ENCODE measurements at regions not wholly inside any gene's neighbourhood (a gene's known extent, or its start where the extent isn't known, plus 50 kb on each side); places are given as distances from the start of the nearest gene placed in this dataset.

- H2BK5ac ChIP-seq (ENCODE audit: low read depth, low read length, poor library complexity, severe bottlenecking): no peak overlapping the region
- no peak overlapping the region for H3K23ac ChIP-seq (ENCODE audit: low read length in 2 of 2)
- H2BK120ac ChIP-seq (ENCODE audit: low read depth, low read length): no peak overlapping the region
- H3K36me3 ChIP-seq (ENCODE audit: control insufficient read depth in 1 of 2, insufficient read depth in 2 of 2, low read depth in 1 of 2, low read length in 2 of 2): no peaks in the 10 kb centered on the region
- DNase-seq: no peak
- no peak overlapping the region for H3K4me3 ChIP-seq (ENCODE audit: insufficient read depth in 1 of 2, low read depth in 1 of 2, low read length in 2 of 2)
- no peaks in the 10 kb centered on the region for H3K27me3 ChIP-seq (ENCODE audit: control insufficient read depth in 1 of 2, insufficient read depth in 1 of 2, low read length in 2 of 2)
- 77% methylated on average over 5 of the region's 5 CpGs for WGBS
- H3K79me1 ChIP-seq (replicated peaks; ENCODE audit: low read length, poor library complexity, severe bottlenecking): no peaks in the 10 kb centered on the region
- H3K14ac ChIP-seq (ENCODE audit: low read length in 2 of 2): no peak overlapping the region
- H2BK15ac ChIP-seq (ENCODE audit: low read depth, poor library complexity, severe bottlenecking): no peak overlapping the region
- H3K9ac ChIP-seq (ENCODE audit: low read length): no peak overlapping the region
- H3K27ac ChIP-seq (ENCODE audit: low read length, poor library complexity, severe bottlenecking): no peak overlapping the region
- H3K4me2 ChIP-seq (ENCODE audit: low read length, poor library complexity, severe bottlenecking): no peak overlapping the region
- no peak overlapping the region for H3K4ac ChIP-seq (ENCODE audit: low read depth in 1 of 2, low read length in 2 of 2)
- H2BK12ac ChIP-seq (ENCODE audit: low read length in 2 of 2): no peak overlapping the region
- no peak overlapping the region for H3K18ac ChIP-seq (ENCODE audit: low read depth in 1 of 2, low read length in 2 of 2)
- H2AFZ ChIP-seq (ENCODE audit: low read depth, low read length): no peak overlapping the region
- no peak overlapping the region for H4K8ac ChIP-seq (ENCODE audit: low read length)
- H2AK5ac ChIP-seq (ENCODE audit: low read length, severe bottlenecking): no peak overlapping the region
- H3K4me1 ChIP-seq (ENCODE audit: control insufficient read depth, insufficient read depth, low read depth, low read length): no peaks in the 10 kb centered on the region
- H3K9me3 ChIP-seq (ENCODE audit: control insufficient read depth, low read length): peaks cover 6% of the 10 kb centered on the region
- H4K91ac ChIP-seq (ENCODE audit: low read length): no peak overlapping the region
Measured at GRCh38 chr4:36426741-36427140, 145.3 kb downstream of the DTHD1 start.

- 54% methylated on average over 2 of the region's 2 CpGs for WGBS
- Histone ChIP-seq H2BK5ac (ENCODE audit: low read depth, low read length, poor library complexity, severe bottlenecking) (no peak overlapping the region), H2BK15ac (ENCODE audit: low read depth, poor library complexity, severe bottlenecking) (no peak overlapping the region), H3K4ac (ENCODE audit: low read depth in 1 of 2, low read length in 2 of 2) (no peak overlapping the region), H2AFZ (ENCODE audit: low read depth, low read length) (no peak overlapping the region), H3K9me3 (ENCODE audit: control insufficient read depth, low read length) (peaks cover 6% of the 10 kb centered on the region), H3K18ac (ENCODE audit: low read depth in 1 of 2, low read length in 2 of 2) (no peak overlapping the region), H3K27ac (ENCODE audit: low read length, poor library complexity, severe bottlenecking) (no peak overlapping the region), H2BK12ac (ENCODE audit: low read length in 2 of 2) (no peak overlapping the region), H2AK5ac (ENCODE audit: low read length, severe bottlenecking) (no peak overlapping the region), H2BK120ac (ENCODE audit: low read depth, low read length) (no peak overlapping the region), H3K4me1 (ENCODE audit: control insufficient read depth, insufficient read depth, low read depth, low read length) (no peaks in the 10 kb centered on the region), H3K9ac (ENCODE audit: low read length) (no peak overlapping the region), H3K27me3 (ENCODE audit: control insufficient read depth in 1 of 2, insufficient read depth in 1 of 2, low read length in 2 of 2) (no peaks in the 10 kb centered on the region), H3K4me3 (ENCODE audit: insufficient read depth in 1 of 2, low read depth in 1 of 2, low read length in 2 of 2) (no peak overlapping the region), H3K4me2 (ENCODE audit: low read length, poor library complexity, severe bottlenecking) (no peak overlapping the region), H3K79me1 (replicated peaks; ENCODE audit: low read length, poor library complexity, severe bottlenecking) (no peaks in the 10 kb centered on the region), H3K36me3 (ENCODE audit: control insufficient read depth in 1 of 2, insufficient read depth in 2 of 2, low read depth in 1 of 2, low read length in 2 of 2) (no peaks in the 10 kb centered on the region), H4K8ac (ENCODE audit: low read length) (no peak overlapping the region), H3K23ac (ENCODE audit: low read length in 2 of 2) (no peak overlapping the region), H3K14ac (ENCODE audit: low read length in 2 of 2) (no peak overlapping the region), H4K91ac (ENCODE audit: low read length) (no peak overlapping the region)
- no peak for DNase-seq
Measured at GRCh38 chr4:36427696-36428095, 146.3 kb downstream of the DTHD1 start.

- no peaks in the 10 kb centered on the region for H3K36me3 ChIP-seq (ENCODE audit: control insufficient read depth in 1 of 2, insufficient read depth in 2 of 2, low read depth in 1 of 2, low read length in 2 of 2)
- no peak overlapping the region for H2BK12ac ChIP-seq (ENCODE audit: low read length in 2 of 2)
- H3K9me3 ChIP-seq (ENCODE audit: control insufficient read depth, low read length): peaks cover 5% of the 10 kb centered on the region
- no peak overlapping the region for H2BK15ac ChIP-seq (ENCODE audit: low read depth, poor library complexity, severe bottlenecking)
- H2BK5ac ChIP-seq (ENCODE audit: low read depth, low read length, poor library complexity, severe bottlenecking): no peak overlapping the region
- no peak overlapping the region for H2BK120ac ChIP-seq (ENCODE audit: low read depth, low read length)
- H4K8ac ChIP-seq (ENCODE audit: low read length): no peak overlapping the region
- H3K4ac ChIP-seq (ENCODE audit: low read depth in 1 of 2, low read length in 2 of 2): no peak overlapping the region
- no peak for DNase-seq
- H3K4me1 ChIP-seq (ENCODE audit: control insufficient read depth, insufficient read depth, low read depth, low read length): no peaks in the 10 kb centered on the region
- H3K4me3 ChIP-seq (ENCODE audit: insufficient read depth in 1 of 2, low read depth in 1 of 2, low read length in 2 of 2): no peak overlapping the region
- WGBS: 80% methylated on average over 2 of the region's 2 CpGs
- H3K14ac ChIP-seq (ENCODE audit: low read length in 2 of 2): no peak overlapping the region
- no peak overlapping the region for H2AK5ac ChIP-seq (ENCODE audit: low read length, severe bottlenecking)
- no peak overlapping the region for H2AFZ ChIP-seq (ENCODE audit: low read depth, low read length)
- no peaks in the 10 kb centered on the region for H3K27me3 ChIP-seq (ENCODE audit: control insufficient read depth in 1 of 2, insufficient read depth in 1 of 2, low read length in 2 of 2)
- H3K18ac ChIP-seq (ENCODE audit: low read depth in 1 of 2, low read length in 2 of 2): no peak overlapping the region
- H3K4me2 ChIP-seq (ENCODE audit: low read length, poor library complexity, severe bottlenecking): no peak overlapping the region
- no peak overlapping the region for H4K91ac ChIP-seq (ENCODE audit: low read length)
- no peak overlapping the region for H3K23ac ChIP-seq (ENCODE audit: low read length in 2 of 2)
- no peaks in the 10 kb centered on the region for H3K79me1 ChIP-seq (replicated peaks; ENCODE audit: low read length, poor library complexity, severe bottlenecking)
- H3K9ac ChIP-seq (ENCODE audit: low read length): no peak overlapping the region
- H3K27ac ChIP-seq (ENCODE audit: low read length, poor library complexity, severe bottlenecking): no peak overlapping the region
Measured at GRCh38 chr4:36432586-36432985, 151.2 kb downstream of the DTHD1 start.

DNA sequence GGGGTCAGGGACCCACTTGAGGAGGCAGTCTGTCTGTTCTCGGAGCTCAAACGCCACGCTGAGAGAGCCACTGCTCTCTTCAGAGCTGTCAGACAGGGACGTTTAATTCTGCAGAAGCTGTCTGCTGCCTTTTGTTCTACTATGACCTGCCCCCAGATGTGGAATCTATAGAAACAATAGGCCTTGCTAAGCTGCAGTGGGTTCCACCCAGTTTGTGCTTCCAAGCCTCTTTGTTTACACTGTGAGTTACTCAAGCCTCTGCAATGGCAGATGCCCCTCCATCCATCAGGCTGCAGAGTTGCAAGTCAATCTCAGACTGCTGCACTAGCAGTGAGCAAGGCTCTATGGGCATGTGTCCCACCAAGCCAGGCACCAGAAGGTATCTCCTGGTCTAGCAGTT is 158.1 kb downstream of the DTHD1 start:
- Histone ChIP-seq H2BK120ac (ENCODE audit: low read depth, low read length) (no peak overlapping the region), H3K79me1 (replicated peaks; ENCODE audit: low read length, poor library complexity, severe bottlenecking) (no peaks in the 10 kb centered on the region)
- 76% methylated on average over 4 of the region's 4 CpGs for WGBS

More for the DNA sequence above, 158.1 kb downstream of the DTHD1 start:
- Histone ChIP-seq H2AFZ (ENCODE audit: low read depth, low read length) (no peak overlapping the region), H4K91ac (ENCODE audit: low read length) (no peak overlapping the region), H2AK5ac (ENCODE audit: low read length, severe bottlenecking) (no peak overlapping the region), H3K9ac (ENCODE audit: low read length) (no peak overlapping the region), H3K4ac (ENCODE audit: low read depth in 1 of 2, low read length in 2 of 2) (no peak overlapping the region), H3K14ac (ENCODE audit: low read length in 2 of 2) (no peak overlapping the region), H2BK15ac (ENCODE audit: low read depth, poor library complexity, severe bottlenecking) (no peak overlapping the region), H2BK12ac (ENCODE audit: low read length in 2 of 2) (no peak overlapping the region), H3K4me2 (ENCODE audit: low read length, poor library complexity, severe bottlenecking) (no peak overlapping the region), H3K18ac (ENCODE audit: low read depth in 1 of 2, low read length in 2 of 2) (no peak overlapping the region), H3K4me3 (ENCODE audit: insufficient read depth in 1 of 2, low read depth in 1 of 2, low read length in 2 of 2) (no peak overlapping the region), H3K4me1 (ENCODE audit: control insufficient read depth, insufficient read depth, low read depth, low read length) (no peaks in the 10 kb centered on the region), H3K27ac (ENCODE audit: low read length, poor library complexity, severe bottlenecking) (no peak overlapping the region), H3K23ac (ENCODE audit: low read length in 2 of 2) (no peak overlapping the region), H2BK5ac (ENCODE audit: low read depth, low read length, poor library complexity, severe bottlenecking) (no peak overlapping the region), H3K9me3 (ENCODE audit: control insufficient read depth, low read length) (peaks cover 7% of the 10 kb centered on the region), H4K8ac (ENCODE audit: low read length) (no peak overlapping the region), H3K36me3 (ENCODE audit: control insufficient read depth in 1 of 2, insufficient read depth in 2 of 2, low read depth in 1 of 2, low read length in 2 of 2) (no peaks in the 10 kb centered on the region), H3K27me3 (ENCODE audit: control insufficient read depth in 1 of 2, insufficient read depth in 1 of 2, low read length in 2 of 2) (no peaks in the 10 kb centered on the region)
- no peak for DNase-seq

Measured in mesenchymal stem cell (in vitro differentiated cells and primary cell).